ENCODE measurements at regions not wholly inside any gene's neighbourhood (a gene's known extent, or its start where the extent isn't known, plus 50 kb on each side); places are given as distances from the start of the nearest gene placed in this dataset.

GRCh38 chr4:58551676-58552075, 1441.5 kb upstream of the IGFBP7 start:
- DNase-seq = no peak

DNA sequence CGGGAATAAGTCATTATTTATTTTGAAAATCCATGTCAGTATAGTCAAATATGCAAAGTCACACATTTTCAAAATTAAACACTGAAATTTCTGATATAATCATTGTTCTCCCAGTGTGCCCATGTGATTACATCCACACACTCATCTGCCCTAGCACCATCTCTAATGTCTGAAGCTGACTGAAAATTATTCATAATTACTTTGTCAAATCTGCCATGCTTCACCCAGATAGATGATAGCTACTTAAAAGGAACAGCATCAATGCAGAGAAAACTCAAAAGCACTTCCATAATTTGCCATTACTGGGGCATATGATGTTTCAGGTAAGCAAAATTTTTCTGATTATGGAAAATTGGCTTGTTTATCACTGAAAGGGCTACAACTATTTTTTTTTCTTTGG, 1433.3 kb upstream of the IGFBP7 start:
- no peak for DNase-seq

- no peak for DNase-seq
Observed at GRCh38 chr4:58541926-58542325, 1431.7 kb upstream of the IGFBP7 start.

DNA sequence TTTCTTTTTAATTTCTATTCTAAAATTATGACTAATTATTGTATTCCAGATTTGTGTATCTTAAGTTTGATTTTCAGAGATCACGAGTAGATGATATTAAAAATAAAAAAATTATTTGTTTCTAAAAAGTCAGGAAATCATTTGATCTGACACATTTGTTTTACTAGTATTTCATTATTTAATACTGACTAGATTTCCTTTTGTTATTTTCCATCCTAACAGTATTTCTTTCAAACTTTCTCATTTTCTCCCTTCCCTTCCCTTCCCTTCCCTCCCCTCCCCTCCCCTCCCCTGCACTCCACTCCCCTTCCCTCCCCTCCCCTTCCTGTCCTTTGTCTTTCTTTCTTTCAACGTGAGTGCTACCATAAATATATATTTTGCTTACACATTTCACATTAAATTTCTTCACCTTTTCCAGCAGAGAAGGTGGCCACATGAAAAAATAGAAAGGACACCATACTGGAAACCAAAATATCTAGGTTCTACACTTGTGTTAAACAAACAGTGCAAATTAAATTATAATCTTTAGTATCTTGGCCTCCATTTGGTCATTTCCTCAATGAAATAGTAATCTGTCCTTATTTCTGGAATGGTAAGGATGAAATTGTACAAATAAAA, 1412.7 kb upstream of the IGFBP7 start:
- no peak for DNase-seq

DNA sequence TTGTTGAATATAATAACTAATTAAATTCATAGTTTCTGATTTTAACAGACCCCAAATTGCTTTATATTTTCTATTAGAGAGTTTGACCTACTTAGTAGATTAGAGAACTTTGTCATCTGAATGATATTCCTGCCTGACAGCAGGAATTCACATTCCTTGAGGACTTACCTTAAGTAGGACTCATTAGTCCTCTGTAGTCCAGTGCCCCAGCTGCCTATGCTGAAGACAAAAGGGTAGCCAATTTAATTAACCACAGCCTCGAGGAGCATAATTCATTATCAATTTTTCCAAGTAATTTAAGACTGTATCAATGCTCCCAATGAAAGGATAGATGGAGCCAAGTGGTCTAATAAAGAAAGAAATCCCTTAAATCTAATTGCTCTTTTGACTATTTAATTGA, 1405.0 kb upstream of the IGFBP7 start:
- DNase-seq = no peak

- no peak for DNase-seq
Observed at GRCh38 chr4:58514299-58514698, 1404.1 kb upstream of the IGFBP7 start.

- DNase-seq = no peak
Observed at GRCh38 chr4:58510652-58511051, 1400.5 kb upstream of the IGFBP7 start.

DNA sequence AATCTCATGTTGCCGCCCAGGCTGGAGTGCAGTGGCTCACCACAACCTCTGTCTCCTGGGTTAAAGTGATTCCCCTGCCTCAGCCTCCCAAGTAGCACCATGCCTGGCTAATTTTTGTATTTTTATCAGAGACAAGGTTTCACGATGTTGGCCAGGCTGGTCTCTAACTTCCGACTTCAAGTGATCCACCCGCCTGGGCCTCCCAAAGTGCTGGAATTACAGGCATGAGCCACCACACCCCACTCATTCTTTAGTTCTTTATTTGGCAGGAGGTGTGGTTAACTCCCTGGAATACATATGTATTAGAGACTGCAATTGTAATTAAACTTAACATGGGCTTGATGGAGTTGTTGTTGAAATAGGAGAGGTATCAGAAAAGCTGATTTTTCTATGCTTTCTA, 1396.9 kb upstream of the IGFBP7 start:
- no peak for DNase-seq

GRCh38 chr4:58502839-58503238, 1392.7 kb upstream of the IGFBP7 start:
- no peak for DNase-seq

GRCh38 chr4:58499182-58499581, 1389.0 kb upstream of the IGFBP7 start:
- DNase-seq = no peak

GRCh38 chr4:58491620-58492019, 1381.4 kb upstream of the IGFBP7 start:
- no peak for DNase-seq

DNA sequence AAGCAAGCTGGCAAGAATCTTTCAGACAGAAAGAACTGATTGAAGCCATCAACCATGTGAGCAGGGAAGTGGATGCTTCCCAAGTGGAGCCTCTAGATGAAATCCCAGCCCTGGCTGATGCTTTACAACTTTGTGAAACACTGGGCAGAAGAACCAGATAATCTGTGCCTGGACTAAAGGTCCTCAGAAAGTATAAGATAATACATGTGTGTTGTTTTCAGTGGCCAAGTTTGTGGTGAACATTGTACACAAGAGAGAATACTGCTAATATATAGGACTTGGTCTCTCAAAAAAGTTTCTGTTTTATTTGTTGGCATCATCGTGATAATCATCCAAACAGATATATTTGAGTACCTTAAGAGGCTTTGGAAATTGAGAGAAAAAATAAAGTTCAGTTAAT, 1367.8 kb upstream of the IGFBP7 start:
- DNase-seq = no peak

DNA sequence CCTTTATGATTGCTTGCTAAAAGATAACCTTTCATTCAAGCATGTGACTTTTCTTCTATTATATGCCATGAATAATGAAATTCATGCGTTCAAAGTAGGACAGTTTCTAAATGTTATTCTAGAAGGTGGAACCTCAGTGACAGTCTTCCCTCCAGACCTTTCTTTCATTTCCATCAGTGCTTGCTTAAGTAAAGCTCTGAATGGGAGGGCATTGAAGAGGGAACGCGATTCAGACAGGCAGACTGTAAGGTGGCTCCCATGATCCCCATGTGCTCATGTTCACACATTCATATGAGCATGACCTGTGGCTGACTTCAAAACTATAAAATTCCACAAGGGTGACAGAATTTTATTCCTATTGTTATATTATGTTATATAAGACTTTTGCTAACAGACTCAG, 1367.3 kb upstream of the IGFBP7 start:
- DNase-seq = no peak

- no peak for DNase-seq
Observed at GRCh38 chr4:58475097-58475496, 1364.9 kb upstream of the IGFBP7 start.

- DNase-seq = no peak
Observed at GRCh38 chr4:58465031-58465430, 1354.8 kb upstream of the IGFBP7 start.

DNA sequence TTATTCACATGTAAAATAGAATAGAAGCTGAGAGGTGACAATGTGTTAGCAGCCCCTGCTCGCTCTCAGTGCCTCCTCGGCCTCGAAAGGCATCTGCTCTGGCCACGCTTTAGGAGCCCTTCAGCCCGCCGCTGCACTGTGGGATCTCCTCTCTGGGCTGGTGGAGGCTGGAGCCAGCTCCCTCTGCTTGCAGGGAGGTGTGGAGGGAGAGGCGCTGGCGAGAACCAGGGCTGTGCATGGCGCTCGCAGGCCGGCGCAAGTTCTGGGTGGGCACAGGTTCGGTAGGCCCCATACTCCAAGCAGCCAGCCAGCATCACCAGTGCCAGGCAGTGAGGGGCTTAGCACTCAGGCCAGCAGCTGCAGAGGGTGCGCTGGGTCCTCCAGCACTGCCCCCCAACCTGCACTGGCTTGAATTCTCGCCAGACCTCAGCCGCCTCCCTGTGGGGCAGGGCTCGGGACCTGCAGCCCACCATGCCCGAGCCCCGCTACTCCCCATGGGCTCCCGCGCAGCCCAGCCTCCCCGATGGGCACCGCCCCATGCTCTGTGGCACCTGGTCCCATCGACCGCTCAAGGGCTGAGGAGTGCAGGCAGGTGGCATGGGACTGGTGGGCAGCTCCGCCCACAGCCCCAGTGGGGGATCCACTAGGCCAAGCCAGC, 1346.7 kb upstream of the IGFBP7 start:
- no peak for DNase-seq

DNA sequence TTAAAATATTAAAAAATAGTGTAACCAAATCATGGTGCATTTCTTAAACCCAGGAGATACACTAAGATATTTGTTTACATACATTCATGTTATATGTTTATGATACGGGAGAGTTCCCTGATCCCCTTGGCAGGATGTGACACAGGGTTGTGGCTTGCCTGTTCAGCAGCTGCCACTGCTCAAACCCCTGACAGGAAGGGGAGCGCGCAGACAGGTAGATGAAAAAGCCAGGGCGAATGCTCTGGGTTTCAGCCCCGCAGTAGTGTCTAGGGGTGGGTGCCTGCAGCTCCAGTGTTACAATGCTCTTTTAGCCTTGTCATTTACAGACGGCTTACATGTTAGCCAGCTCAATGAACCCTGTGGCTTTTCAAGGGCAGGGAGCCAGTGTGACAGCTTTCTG, 1343.8 kb upstream of the IGFBP7 start:
- DNase-seq = no peak

GRCh38 chr4:58451707-58452106, 1341.5 kb upstream of the IGFBP7 start:
- no peak for DNase-seq

GRCh38 chr4:58435871-58436270, 1325.7 kb upstream of the IGFBP7 start:
- no peak for DNase-seq

DNA sequence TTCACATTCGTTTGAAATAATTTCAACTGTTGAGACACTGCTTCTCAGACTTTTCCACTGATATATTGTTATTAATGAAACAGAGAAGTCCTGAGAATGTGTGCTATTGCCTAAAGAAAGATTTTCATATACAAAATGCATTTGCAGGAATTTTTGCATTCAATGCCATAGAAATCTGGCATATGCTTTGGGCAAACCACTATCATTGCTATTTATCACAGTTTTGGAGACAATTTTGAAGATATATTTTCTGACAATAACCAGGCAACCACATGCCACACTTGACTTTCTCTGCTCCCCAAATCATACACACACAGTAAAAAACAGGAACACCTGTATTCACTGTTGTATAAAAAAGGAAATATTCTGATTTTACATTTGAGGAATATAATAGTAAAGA, 1303.7 kb upstream of the IGFBP7 start:
- no peak for DNase-seq

DNA sequence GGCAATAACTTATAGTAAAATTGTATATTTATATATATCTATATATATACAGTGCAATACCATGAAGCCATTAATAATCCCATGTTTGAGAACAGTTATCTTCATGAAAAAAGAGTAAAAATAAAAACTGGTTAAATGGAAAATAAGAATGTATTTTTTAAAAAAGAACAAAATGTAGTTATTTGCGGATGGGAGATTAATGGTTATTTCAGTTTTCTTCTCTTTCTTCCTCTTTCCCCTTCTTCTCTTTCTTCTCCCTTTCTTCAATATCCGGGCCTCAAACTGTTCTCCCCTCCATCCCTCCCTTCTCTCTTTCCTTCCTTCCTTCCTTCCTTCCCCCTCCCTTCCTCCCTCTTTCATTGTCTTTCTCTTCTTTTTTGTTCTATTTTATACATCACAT, 1301.7 kb upstream of the IGFBP7 start:
- no peak for DNase-seq

DNA sequence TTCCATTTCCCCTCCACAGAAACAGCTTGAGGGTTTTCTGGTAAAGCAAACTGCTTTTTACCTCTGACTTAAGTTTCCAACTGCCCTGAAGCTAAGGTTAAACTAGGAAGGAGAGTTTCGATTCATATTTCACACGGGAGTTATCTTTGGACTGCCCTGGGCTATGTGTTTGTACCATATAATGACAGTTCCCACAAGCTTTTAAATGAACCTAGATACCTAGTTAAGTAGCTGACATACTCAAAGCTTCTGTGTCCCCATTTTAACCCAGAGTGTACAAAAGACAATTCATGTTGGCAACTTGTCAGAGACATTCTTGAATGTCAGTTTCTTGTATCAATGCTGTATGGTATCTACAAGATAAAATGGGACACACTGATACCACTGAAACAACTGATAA, 1296.6 kb upstream of the IGFBP7 start:
- no peak for DNase-seq

- DNase-seq = no peak
Observed at GRCh38 chr4:58368221-58368620, 1258.0 kb upstream of the IGFBP7 start.

DNA sequence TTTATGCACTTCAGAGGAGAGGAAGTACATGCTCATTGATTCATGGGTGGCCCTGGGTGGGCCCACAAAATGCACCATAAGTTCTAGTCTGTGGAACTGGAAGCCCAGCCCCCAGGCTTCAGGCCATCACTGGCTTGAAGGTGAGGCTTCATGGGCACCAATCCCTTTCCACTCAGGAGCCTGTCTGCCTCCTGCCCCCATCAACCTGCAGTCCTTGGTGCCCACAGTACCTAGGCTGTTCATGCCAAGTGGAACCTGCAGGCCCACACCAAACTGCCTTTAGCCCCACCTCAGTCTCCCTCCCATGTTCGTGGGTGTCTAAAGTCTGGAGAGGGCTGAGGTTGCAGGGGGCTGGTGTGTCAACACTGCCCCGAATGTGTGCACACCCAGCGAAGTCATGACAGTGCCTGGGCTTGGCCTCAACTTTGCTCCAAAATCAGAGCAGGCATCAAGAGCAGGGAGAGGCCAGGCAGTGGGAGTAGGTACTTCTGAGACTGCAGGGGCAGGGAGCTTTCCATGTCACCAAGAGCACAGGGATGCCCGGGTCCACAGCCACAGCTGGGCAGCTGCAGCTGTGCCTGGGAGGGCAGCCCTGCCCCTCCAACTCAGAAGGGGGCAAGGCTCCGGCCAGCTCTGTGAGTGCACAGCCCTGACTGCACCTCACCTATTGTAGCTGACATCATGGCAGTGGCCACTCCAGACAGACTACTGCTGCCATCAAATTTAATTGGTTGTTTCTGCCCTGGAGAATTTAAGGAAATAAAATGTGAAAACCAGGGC, 1250.4 kb upstream of the IGFBP7 start:
- DNase-seq = no peak
